GM12878 (cell line): ENCODE measurements at regions not wholly inside any gene's neighbourhood (a gene's known extent, or its start where the extent isn't known, plus 50 kb on each side); places are given as distances from the start of the nearest gene placed in this dataset.
A peak's percentile ranks its signal among the peaks of the same experiment; 100 is the strongest.
"Not testable (repeated sequence)": the region's sequence is repeated elsewhere in the genome, so short reads cannot be mapped to it uniquely, and the experiment has no call there.

Experiments
- ATAC-seq: fragments of 200-7000 bp; cut with Tn5 transposase; 3 replicates; pipeline ENCODE4 v1.9.1; 2020; ENCODE audit warnings: mild to moderate bottlenecking, moderate library complexity
- BruUV-seq: library from RNA; stranded (reverse); fragments of 400-500 nt; replicated peaks from 2 replicates; lab custom pipeline; 2021; lab: Mats Ljungman, UMichigan
- CTCF ChIA-PET: fragments of 300-600 bp; sonication (Branson Sonifier 250); formaldehyde crosslinking; extraction: SDS; loops from one replicate; lab custom pipeline; 2021; ENCODE audit warnings: inconsistent platforms; lab: Yijun Ruan, JAX
- POLR2A ChIA-PET: fragments of 350-600 bp; formaldehyde crosslinking; extraction: SDS; loops from one replicate; lab custom pipeline; 2021; ENCODE audit warnings: inconsistent platforms; lab: Charles Lee
- RAD21 ChIA-PET: fragments of 300-600 bp; sonication (Branson Sonifier 250); formaldehyde crosslinking; loops from one replicate; lab custom pipeline; 2023; ENCODE audit warnings: antibody characterized with exemption; ENCODE audit not compliant: unreplicated experiment; lab: Charles Lee
- SMC1A ChIA-PET: fragments of 300-600 bp; sonication (Branson Sonifier 250); formaldehyde crosslinking; loops from one replicate; lab custom pipeline; 2023; ENCODE audit not compliant: unreplicated experiment, uncharacterized antibody; lab: Charles Lee
- DNase-seq: peaks from one replicate; pipeline ENCODE4 v3.0.0-alpha.2; 2011; ENCODE audit warnings: low read depth, low spot score
- FAIRE-seq: peaks from 3 replicates; lab custom pipeline; 2011; peaks lifted over from hg19 to GRCh38; lab: Jason Lieb, UNC
- H2AFZ ChIP-seq: 2 replicates; pipeline ENCODE4 v1.6.0; 2011; ENCODE audit warnings: low read depth, low read length, control low read depth; ENCODE audit not compliant: control insufficient read depth
- H3K27ac ChIP-seq: 2 replicates; pipeline ENCODE4 v1.5.1; 2011; ENCODE audit warnings: control low read depth; ENCODE audit not compliant: control insufficient read depth, insufficient read depth
- H3K27me3 ChIP-seq, 2 experiments: replicated peaks in 1 of 2; 2 replicates each; pipeline versions ENCODE4 v1.6.0 to v1.6.1; 2011; ENCODE audit warnings: low read length in 1 of 2; ENCODE audit not compliant: control insufficient read depth in 2 of 2, insufficient read depth in 2 of 2
- H3K36me3 ChIP-seq, 2 experiments: 2 replicates each; pipeline ENCODE4 v1.5.1; 2011; ENCODE audit warnings: low read length in 1 of 2; ENCODE audit not compliant: control insufficient read depth in 2 of 2, insufficient read depth in 2 of 2
- H3K4me1 ChIP-seq: 2 replicates; pipeline ENCODE4 v1.6.1; 2011; ENCODE audit warnings: mild to moderate bottlenecking, low read length, moderate library complexity, mixed read lengths; ENCODE audit not compliant: control insufficient read depth, insufficient read depth
- H3K4me2 ChIP-seq: 2 replicates; pipeline ENCODE4 v1.6.0; 2011; ENCODE audit warnings: control low read depth; ENCODE audit not compliant: control insufficient read depth, insufficient read depth
- H3K4me3 ChIP-seq: fragments of 200-600 bp; sonication (generic); 2 replicates; pipeline ENCODE4 v1.5.1; 2016
- H3K79me2 ChIP-seq: 2 replicates; pipeline ENCODE4 v1.6.0; 2011; ENCODE audit warnings: low read length; ENCODE audit not compliant: control insufficient read depth, insufficient read depth
- H3K9ac ChIP-seq: 2 replicates; pipeline ENCODE4 v1.8.0; 2011; ENCODE audit warnings: low read length, control low read depth, mixed read lengths; ENCODE audit not compliant: control insufficient read depth, insufficient read depth
- H3K9me3 ChIP-seq: replicated peaks from 3 replicates; pipeline ENCODE4 v1.5.1; 2011; ENCODE audit warnings: mild to moderate bottlenecking, low read length; ENCODE audit not compliant: control insufficient read depth, insufficient read depth
- H4K20me1 ChIP-seq: 2 replicates; pipeline ENCODE4 v1.6.0; 2011; ENCODE audit not compliant: control insufficient read depth, insufficient read depth
- ATF2 ChIP-seq: IDR thresholded peaks from 2 replicates; pipeline ENCODE4 v1.6.1; 2012; ENCODE audit warnings: low read length, inconsistent platforms
- BCL11A ChIP-seq: IDR thresholded peaks from 2 replicates; pipeline ENCODE4 v1.6.1; 2011; ENCODE audit warnings: low read depth, low read length
- FOXM1 ChIP-seq: IDR thresholded peaks from 2 replicates; pipeline ENCODE4 v1.6.1; 2012; ENCODE audit warnings: low read depth, mild to moderate bottlenecking, inconsistent platforms, low read length, moderate library complexity
- MEF2B ChIP-seq: fragments of 450-650 bp; IDR thresholded peaks from 2 replicates; pipeline ENCODE4 v1.6.1; 2018; ENCODE audit warnings: mild to moderate bottlenecking, moderate library complexity; ENCODE audit not compliant: partially characterized antibody, poor library complexity, severe bottlenecking
- POLR2A ChIP-seq: IDR thresholded peaks from 2 replicates; pipeline ENCODE4 v1.6.1; 2011; ENCODE audit warnings: low read depth, mild to moderate bottlenecking, low read length
- SKIL ChIP-seq: fragments of 450-650 bp; IDR thresholded peaks from 2 replicates; pipeline ENCODE4 v1.6.1; 2017; ENCODE audit warnings: mild to moderate bottlenecking, low read depth, inconsistent platforms; ENCODE audit not compliant: poor library complexity, severe bottlenecking
- TCF3 ChIP-seq: IDR thresholded peaks from 2 replicates; pipeline ENCODE4 v1.6.1; 2012; ENCODE audit warnings: low read depth, mild to moderate bottlenecking, low read length, borderline replicate concordance; ENCODE audit not compliant: insufficient read depth
- USF2 ChIP-seq: IDR thresholded peaks from 2 replicates; pipeline ENCODE4 v1.6.1; 2011; ENCODE audit warnings: low read depth, low read length, improper control_type of control experiment, borderline replicate concordance
- ZNF24 ChIP-seq: fragments of 450-650 bp; IDR thresholded peaks from 2 replicates; pipeline ENCODE4 v1.6.1; 2017; ENCODE audit warnings: antibody characterized with exemption, mild to moderate bottlenecking
- WGBS: methylation state at CpG from one replicate; pipeline ENCODE4 v1.1.6; 2016; ENCODE audit warnings: low lambda C conversion rate; ENCODE audit not compliant: insufficient replicate concordance, insufficient coverage; ENCODE audit errors: missing lambda C conversion rate; 5-methylcytosine and 5-hydroxymethylcytosine counted together
- in situ Hi-C: fragments of 300-500 bp; cut with MboI; formaldehyde crosslinking; loops from 9 replicates; pipeline ENCODE4 v1.14.3; 2018; ENCODE audit warnings: mixed read lengths
- intact Hi-C: fragments of 100-400 bp; cut with micrococcal nuclease; formaldehyde crosslinking; loops from one replicate; pipeline ENCODE4 v1.14.2; 2022; ENCODE audit not compliant: unreplicated experiment

GRCh38 chr14:70239802-70240201, 51.1 kb upstream of the SLC8A3 start (continued):
- no peak for TF ChIP-seq SKIL
- TF ChIP-seq USF2 = no peak
- TF ChIP-seq MEF2B = peak; percentile 97
- TF ChIP-seq ZNF24 = peak; percentile 90
- TF ChIP-seq POLR2A = no peak
- no peak for TF ChIP-seq TCF3
- no peak for TF ChIP-seq FOXM1
- no peak for TF ChIP-seq ATF2
- 0 out of 2 replicates have a peak, but pooled peaks have one; percentile 28 for TF ChIP-seq BCL11A

GRCh38 chr14:70238635-70239034, 49.9 kb upstream of the SLC8A3 start:
- POLR2A ChIA-PET, intact Hi-C loops, H3K27me3 ChIP-seq, H4K20me1 ChIP-seq, in situ Hi-C loops, H3K4me1 ChIP-seq, H2AFZ ChIP-seq, RAD21 ChIA-PET, H3K9ac ChIP-seq, H3K36me3 ChIP-seq, ATAC-seq, H3K9me3 ChIP-seq, DNase-seq, H3K4me3 ChIP-seq, H3K27ac ChIP-seq, SMC1A ChIA-PET, H3K4me2 ChIP-seq, BruUV-seq, H3K79me2 ChIP-seq: not testable (repeated sequence)
- CTCF ChIA-PET = interaction anchor here (1.1 kb wide), 1 partner anchor 11 kb away, joined by 3 read pairs; no protein-coding TSS in a partner anchor
- WGBS = 0% methylated on average over 1 of the region's 1 CpG
- FAIRE-seq = peak; percentile 64
